GM18907 (cell line): ENCODE measurements at regions not wholly inside any gene's neighbourhood (a gene's known extent, or its start where the extent isn't known, plus 50 kb on each side); places are given as distances from the start of the nearest gene placed in this dataset.
A peak's percentile ranks its signal among the peaks of the same experiment; 100 is the strongest.

ENCODE experiments used
- ATAC-seq: cut with Tn5 transposase; IDR thresholded peaks from one replicate; pipeline ENCODE4 v1.9.1; 2021; ENCODE audit warnings: mild to moderate bottlenecking, moderate library complexity; ENCODE audit not compliant: unreplicated experiment

DNA sequence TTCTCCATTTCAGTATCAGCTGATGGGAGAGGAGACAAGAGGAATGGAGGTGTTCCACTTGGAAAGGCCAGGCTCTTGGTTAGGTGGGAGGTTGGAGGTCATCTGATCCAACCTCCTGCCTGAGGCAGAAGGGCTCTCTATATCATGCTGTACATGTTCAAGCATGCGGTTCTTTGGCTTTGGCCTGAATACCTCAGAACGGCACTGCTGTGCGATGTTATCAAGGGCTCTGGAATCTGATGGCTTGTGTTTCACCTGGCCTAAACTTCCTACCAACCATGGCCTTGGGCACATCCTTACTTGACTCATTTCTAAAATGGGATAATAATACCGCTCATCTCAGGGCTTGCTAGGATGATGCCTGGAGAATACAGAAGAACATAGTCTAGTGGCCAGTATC lies 90.1 kb upstream of the FAM169A start:
- ATAC-seq = no peak

DNA sequence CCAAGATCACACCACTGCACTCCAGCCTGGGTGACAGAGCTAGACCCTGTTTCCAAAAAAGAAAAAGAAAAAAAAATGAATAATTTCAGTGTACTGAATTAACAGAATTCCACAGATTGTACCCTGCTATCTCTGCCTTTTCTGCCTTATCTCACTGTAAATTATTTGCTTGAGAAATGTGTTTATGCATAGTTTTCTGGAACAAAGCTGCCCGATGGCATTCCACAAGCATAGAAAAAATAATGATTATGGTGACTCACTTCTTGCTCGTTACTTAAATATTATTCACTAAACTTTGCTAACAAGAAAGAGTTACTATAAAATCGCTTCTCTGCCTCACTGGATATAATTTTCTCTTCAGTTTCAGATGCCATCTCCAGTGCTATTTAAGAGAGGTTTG lies 88.7 kb upstream of the FAM169A start:
- ATAC-seq = no peak

DNA sequence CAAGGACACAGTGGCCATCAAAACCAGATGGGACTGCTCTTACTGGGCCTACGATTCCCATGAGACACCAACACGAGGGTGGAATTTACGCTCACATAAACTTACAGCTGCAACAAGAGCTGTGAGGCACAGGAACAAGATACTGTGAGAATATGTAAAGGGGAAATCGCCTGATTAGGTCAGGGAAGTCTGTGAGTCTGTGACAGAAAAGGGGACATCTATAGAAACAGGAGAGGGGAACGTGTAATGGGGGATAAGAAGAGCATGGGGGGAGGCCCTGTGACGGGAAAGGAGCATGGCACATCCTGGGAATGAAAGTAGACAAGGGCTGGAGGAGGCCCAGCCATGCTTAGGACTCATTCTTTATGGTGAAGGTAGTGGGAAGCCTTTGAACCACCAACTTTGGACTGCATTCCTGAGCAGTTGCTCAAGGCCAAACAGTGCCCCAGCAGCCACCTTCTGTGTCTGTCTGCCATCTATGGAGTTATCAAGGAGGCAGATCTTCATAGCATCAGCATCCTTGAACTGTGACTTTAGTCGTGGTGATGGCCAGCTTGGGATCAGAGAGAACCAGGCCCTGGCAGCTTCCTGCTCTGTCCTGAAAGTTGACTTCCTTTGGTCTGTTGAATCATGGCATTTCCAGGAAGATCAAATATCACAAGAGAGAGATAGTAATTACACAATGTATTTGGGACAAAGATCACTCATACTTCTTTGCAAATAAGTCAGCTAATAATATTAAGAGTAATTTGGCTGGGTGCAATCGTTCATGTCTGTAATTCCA lies 87.9 kb upstream of the FAM169A start:
- peak; percentile 77 for ATAC-seq

DNA sequence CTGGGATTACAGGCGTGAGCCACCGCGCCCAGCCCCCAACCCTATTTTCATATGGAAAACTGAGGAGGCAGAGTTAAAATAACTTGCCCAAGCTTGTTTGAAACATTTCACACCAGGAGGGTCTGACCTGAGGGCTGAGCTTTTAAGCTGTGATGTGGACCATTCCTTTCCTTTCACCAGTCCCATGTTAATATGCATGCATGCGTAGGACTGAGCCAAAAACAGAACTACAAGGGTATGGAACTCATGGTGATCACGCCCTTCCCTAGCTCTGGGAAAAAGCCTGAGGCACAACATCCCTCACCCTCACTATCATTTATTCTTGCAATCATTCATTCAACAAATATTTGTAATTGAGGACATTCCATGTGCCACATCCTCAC lies 87.4 kb upstream of the FAM169A start:
- ATAC-seq = no peak

DNA sequence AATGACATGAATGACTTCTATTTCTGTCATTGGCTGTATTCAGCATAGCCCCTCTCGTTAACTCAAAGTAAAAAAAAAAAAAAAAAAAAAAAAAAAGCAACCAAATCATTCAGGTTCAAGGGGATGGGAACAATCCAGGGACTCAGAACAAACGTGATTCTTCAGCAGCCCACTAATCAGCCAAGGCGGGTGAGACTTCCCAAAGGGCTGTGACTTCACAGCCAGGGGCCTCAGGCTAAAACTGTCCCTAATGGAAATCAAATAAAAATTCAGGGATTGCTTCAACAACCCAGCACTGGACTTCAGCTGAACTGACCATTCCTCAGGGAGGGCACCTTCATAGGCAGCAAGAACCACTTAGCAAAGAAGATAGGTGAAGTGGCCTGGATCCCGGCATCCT lies 86.2 kb upstream of the FAM169A start:
- ATAC-seq = no peak

DNA sequence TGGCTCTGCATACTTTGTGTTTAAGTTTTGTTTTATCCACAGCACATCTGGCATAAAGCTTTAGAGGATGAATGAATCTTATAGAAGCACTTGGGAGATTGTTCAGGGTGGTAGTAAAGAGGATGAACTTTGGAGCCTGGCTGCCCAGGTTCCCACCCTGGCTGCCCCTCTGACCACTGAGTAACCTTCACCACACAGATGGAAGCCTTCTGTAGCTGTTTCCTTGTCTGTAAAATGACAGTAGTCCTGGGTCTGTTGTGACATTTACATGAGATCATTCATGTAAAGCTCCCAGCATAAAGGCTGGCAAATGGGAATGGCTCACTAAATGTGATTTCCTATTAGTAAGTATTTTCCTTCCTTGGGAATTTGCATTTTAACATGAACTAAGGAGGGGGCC lies 85.7 kb upstream of the FAM169A start:
- no peak for ATAC-seq

DNA sequence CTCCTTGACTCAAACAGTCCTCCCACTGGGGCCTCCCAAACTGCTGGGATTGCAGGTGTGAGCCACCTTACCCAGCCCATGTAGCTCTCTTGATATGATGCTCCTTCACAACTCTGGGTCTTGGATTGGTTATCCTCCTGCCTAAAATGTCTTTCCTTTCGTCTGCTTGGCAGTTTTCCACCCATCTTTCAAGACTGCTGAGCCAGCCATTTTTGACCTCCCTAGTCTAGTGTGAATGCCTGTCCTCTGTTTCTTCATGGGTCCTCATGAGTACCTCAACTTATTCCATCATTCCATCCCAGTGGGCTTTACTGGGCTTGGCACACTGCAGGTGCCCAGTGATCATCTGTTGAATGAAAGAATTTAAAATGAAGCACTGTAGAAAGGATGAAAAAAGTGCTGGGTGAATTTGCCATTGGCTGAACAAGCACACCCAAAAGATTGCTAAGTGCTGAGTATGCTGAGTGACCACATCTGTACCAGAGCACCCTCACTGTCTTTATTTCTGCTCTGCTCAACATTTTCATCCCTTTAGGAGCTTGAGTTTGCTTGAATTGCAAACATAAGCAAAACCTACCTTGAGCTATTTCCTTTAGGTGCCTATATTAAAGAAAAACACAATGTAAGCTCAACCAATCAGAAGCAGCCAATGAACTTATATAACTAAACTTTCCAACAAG lies 84.8 kb upstream of the FAM169A start:
- ATAC-seq = no peak

DNA sequence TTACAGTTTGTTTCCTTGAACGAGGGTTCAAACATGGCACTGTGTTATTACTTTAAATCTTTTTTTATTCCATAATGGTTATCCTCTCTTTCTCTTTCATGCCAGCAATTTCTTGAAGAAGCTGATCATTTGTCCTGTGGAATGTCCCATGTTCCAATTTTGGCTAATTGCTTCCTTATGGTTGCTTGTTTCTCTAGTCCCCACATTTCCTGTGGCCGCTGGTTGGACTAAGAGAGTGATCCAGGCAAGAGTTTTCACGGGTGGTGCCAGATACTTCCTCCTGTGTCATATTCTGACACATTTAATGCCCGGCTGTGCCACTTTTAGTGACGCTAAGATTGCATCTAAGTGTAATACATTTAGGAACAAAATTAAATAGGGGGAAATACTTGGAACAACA lies 83.8 kb upstream of the FAM169A start:
- no peak for ATAC-seq

DNA sequence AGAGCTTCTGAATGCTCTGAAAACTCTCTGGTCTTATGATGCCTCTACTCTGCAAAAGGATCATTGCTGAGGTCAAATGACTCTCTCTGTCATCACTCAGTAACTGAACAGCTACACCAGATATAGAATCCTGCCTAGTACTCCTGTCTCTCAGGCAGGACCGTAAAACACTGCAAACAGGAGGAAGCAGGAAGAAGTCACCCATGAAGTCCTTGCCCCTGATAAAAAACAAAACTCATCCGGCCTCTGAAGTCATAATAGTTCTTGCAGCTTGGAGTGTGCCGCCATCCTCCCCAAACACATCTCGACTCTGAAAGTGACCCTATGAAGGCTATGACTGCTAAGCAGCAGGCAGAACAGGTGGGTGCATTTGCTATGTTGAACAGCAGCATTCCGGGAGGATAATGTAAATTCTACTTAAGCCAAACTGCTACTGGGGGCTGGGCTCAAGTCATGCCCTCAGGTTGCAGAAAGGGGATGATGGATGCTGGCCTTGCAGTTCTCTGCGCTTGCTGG lies 81.9 kb upstream of the FAM169A start:
- no peak for ATAC-seq

DNA sequence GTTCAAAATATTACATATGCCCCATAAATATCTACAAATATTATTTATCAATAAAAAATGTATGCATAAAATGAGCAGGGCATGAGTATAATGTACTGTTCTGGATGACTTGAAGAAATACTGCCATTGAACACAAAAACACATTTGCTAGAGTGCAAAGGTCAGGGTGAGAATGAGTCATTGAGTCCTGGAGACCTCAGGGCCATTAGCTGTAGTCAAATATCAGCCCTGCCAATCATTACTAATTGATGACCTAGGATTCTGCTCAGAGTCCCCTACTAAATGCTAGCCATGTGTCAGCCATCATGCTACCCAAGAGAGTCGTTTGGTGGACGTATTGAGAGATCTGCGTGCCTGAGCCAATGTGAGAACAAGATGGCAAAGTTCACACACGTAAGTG lies 80.3 kb upstream of the FAM169A start:
- ATAC-seq = no peak

DNA sequence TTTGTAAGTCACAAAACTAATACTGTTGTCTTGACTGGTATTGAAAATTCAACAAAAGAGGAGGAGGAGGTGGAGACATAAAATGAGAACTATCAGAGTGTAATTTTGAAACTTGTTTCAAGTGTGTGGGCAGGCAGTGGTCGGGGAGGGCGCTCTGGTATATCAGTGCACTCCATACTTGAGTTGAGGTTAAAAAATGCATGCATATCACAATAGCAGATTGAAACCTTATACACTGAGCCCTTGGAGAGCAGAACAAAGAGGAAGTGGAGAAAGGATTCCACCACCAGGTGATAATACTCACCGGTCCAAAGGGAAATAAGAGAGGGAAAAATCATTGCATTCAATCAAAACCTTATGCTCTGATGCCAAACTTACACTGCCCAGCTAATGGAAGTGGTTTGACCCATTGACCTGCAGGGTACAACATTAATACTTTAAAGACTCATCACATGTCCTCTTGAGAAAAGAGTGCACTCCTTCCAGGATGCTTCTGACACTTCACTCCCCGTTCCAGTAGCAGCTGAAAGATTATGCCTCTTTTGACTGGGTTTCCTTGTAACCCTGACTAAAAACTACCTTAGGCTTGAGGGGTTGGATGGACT lies 79.5 kb upstream of the FAM169A start:
- ATAC-seq = peak; percentile 77

DNA sequence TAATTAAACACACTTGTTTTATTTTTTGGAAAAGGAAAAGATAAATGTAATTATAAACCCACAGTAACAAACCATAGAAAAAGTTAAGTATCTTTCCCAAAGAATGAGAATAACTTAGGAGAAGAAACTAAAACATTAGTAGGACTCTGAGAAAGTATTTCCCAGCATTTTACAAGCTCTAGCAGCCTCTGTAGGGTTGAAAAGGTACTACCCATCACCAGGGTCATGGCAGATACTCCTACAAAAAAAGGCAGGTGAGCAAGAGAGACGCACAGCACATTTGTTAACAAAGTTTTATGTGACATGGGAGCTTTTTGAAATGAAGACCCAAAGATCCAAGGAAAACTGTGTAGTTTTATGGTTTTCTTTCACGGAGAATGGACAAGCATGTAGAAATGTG lies 77.7 kb upstream of the FAM169A start:
- ATAC-seq = no peak

DNA sequence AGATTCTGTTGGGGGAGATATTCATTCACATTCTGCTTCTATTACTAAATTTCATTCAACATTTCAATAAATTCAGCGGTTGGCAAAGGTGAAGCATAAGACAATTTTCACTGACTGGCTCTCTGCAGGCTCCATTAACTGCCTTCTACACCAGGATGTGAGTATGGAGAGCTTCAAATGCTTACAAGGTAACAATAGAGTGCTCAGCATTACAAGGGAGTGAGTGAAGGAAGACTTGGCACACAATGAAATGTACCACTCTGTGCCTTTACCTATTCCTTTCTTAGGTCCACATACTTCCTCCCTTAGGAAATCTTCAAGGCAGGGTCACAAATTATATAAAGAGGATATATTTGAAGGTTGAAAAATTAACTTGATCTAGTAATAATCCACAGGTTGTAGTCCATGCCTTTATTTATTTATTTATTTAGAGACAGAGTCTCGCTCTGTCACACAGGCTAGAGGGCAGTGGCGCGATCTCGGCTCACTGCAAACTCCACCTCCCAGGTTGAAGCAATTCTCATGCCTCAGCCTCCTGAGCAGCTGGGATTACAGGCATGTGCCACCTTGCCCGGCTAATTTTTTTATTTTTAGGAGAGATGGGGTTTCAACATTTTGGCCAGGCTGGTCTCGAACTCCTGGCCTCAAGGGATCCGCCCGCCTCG lies 76.6 kb upstream of the FAM169A start:
- no peak for ATAC-seq

DNA sequence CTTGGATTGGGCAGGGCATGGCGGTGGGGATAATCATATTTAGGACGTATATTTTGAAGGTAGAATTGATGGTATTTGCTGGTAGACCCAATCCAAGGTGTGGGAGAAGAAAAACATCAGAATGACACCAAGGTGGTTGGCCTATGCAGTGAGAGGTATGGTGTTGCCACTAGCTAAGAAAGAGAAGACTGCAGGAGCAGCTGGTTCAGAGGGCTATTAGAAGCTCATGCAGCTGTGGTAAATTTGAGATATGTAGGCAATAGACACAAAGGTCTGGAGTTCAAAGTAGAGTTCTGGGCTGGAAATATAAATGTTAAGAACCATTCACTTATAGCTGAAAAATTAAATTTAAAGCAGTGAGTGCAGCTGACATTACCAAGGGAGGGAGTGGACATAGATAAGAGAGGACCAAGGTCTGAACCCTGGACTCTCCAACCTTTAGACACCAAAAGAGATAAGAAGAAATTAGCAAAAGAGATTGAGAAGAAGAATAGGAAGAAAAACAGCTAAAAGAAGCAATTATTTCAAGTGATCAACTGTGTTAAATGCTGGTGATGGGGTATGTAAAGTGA lies 74.7 kb upstream of the FAM169A start:
- no peak for ATAC-seq

DNA sequence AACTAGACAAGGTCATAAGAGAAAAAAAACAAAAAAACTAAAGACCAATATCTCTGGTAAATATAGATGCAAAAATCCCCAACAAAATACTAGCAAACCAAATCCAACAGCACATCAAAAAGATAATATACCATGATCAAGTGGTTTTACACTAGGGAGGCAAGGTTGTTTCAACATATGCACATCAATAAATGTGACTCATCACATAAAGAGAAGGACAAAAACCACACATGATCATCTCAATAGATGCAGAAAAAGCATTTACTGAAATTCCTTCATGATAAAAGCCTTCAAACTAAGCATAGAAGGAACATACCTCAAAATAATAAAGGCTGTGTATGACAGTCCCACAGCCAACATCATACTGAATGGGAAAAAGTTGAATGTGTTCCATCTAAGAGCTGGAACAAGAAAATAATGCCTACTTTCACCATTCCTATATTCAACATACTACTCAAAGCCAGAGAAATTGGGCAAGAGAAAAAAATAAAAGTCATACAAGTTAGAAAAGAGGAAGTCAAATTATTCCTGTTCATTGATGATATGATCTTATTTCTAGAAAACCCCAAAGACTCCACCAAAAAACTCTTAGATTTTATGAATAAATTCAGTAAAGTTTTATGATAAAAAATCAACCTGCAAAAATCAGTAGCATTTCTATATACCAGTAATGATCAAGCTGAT lies 72.2 kb upstream of the FAM169A start:
- no peak for ATAC-seq

DNA sequence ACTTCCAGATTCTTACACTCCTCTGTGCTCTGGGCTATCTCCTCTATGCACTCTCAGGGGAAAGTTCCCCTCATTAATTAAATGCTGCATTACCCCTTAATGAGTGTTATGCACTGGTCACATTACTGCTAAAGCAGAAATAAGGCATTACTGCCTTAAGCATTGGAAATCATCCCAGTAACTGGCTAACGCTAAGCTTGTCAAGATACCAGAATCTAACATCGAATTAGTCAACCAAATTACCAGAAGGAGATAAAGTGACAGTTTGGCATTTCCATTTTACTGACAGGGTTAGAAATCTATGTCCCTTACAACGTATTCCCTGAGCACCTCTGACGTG lies 69.5 kb upstream of the FAM169A start:
- ATAC-seq = no peak

DNA sequence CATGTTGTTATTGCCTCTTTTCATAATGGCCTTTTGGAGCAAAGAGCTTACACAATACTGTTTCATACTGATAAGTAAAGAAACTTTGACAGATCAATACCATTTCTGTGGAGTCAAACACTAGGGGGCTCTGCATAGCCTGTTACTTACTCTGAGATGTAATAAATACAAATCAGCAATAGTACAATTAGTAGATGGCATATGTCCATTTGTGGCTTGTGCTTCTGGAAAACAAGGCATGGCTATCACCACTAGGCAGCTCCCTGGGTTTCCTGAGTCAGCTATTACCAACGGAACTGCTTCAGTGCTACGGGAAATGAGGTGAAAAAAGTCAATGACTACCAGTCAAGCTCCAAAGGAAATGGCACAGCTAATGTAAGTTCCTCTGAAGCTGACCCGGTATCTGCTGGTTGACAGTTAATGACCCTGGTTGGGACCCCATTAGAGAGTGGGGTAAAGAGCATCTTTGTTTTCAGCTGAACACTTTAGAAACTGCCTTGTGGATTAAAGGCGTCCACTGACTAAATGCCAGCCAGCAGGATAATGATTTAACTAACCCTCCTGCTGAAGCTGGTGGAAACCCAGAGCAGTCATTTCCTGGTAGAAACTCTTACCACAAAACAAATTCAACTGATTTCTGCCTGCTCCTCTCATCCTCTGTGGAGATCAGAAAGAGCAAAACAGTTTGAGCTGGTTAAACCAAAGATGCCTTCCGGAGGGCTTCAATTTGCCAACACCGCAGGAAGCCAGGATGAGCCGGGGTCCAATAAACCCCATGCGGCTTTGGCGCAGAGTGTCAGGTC lies 69.0 kb upstream of the FAM169A start:
- no peak for ATAC-seq

DNA sequence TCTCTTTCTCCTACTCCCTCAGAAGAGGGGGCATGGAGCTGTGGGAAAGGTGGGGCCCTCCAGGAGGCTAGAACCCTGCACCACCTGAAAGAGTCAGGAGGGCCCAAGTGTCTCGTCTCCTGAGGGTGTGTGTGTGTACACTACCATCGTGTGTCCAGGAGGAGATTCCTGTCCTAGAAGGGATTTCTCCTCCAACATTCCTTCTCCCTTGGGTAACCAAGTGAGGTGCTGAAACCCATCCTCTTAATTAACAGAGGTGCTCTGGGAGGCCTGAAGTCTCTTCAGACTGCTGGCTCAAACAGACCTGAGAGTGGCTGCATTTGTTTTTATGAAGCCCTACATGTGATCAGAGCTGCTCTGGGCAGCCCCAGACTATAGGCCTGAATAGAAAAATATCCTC lies 61.1 kb upstream of the FAM169A start:
- ATAC-seq = no peak

DNA sequence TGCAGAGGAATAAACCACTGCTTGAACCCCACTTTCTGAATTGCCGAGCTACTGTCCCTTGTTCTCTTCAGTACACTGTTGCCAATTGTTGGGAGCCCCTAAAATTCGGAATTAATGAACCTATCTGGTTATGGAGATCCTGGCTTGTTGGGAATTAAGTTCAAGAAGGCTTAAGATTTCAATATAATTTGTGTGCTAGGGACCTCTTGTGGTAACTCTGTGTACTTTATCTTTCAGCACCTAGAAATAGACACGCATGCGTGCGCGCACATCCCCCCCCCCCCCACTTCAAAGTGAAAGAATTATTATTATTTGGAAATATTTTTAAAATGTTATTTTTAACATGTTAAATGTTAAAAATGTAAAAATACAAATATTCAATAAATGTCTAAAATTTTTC lies 53.3 kb upstream of the FAM169A start:
- ATAC-seq = no peak

DNA sequence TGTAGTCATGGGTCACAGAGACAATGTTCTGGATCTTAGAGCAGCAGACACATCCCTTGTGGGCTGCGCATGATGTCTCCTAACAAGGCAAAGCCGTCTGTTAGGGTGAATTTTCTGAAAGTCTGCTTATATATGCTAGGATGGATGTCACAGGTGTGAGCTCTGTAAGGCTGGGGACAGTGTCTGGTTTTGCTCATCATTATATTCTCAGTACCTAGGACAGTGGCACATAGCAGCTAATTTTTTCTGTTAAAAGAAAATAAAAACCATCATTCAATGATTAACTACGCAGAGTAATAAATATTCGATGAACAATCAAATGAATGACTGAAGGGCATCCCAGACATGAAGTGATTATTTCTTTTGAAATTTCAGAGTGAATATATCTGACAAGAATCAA lies 52.9 kb upstream of the FAM169A start:
- no peak for ATAC-seq
